B cell (primary cell): ENCODE measurements at regions not wholly inside any gene's neighbourhood (a gene's known extent, or its start where the extent isn't known, plus 50 kb on each side); places are given as distances from the start of the nearest gene placed in this dataset.

Experiments used
- EZH2 ChIP-seq: IDR thresholded peaks from 2 replicates; pipeline ENCODE4 v1.6.1; 2012; ENCODE audit warnings: borderline replicate concordance, low read depth, mild to moderate bottlenecking, moderate library complexity, low read length; ENCODE audit not compliant: insufficient read depth, poor library complexity, severe bottlenecking
- TF ChIP-seq, protein P1 (sequence below): fragments of 200-600 bp; IDR thresholded peaks from one replicate; pipeline ENCODE4 v1.8.0; 2022; ENCODE audit warnings: antibody characterized with exemption, mild to moderate bottlenecking

DNA sequence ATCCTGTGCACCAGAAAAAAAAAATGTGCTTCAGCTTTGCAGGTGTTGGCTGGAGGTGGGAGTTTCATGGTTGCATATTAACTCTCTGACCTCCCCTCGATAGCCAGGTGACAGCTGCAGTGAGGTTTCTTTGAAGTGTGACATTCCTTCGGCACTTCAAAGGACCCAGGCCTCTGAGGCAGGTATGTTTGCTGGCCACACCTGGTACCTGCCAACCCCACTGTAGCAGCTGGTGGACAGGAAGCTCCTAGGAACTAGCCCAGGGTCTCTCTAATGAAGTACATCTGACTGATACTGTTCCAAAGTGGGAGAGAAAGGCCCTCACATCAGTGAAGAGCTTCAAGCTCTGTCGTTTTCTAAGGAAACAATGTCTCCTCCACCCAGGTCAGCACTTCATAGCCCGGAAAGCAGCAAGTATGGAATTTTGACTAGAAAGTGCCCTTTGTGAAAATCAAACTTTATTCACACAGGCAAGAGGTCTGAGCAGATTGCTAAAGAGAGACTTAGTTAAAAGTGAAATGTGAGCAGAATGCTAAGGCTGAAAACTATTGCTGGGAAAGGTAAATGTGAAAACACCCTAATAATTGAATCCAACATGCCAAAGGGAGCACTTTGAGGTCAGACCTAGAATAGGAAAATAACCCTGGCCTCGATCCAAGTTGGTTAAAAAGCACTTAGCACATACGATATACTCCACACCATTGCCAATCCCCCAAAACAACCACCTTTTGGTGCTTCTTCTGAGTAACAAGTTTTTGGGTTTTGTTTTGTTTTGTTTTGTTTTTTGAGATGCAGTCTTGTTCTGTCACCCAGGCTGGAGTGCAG lies 71.3 kb downstream of the PHLDA1 start:
- TF ChIP-seq, protein P1, sequence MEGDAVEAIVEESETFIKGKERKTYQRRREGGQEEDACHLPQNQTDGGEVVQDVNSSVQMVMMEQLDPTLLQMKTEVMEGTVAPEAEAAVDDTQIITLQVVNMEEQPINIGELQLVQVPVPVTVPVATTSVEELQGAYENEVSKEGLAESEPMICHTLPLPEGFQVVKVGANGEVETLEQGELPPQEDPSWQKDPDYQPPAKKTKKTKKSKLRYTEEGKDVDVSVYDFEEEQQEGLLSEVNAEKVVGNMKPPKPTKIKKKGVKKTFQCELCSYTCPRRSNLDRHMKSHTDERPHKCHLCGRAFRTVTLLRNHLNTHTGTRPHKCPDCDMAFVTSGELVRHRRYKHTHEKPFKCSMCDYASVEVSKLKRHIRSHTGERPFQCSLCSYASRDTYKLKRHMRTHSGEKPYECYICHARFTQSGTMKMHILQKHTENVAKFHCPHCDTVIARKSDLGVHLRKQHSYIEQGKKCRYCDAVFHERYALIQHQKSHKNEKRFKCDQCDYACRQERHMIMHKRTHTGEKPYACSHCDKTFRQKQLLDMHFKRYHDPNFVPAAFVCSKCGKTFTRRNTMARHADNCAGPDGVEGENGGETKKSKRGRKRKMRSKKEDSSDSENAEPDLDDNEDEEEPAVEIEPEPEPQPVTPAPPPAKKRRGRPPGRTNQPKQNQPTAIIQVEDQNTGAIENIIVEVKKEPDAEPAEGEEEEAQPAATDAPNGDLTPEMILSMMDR: no peak
- no peak for TF ChIP-seq EZH2
